SK-N-SH (cell line): ENCODE measurements at regions not wholly inside any gene's neighbourhood (a gene's known extent, or its start where the extent isn't known, plus 50 kb on each side); places are given as distances from the start of the nearest gene placed in this dataset.

Experiments used
- EP300 ChIP-seq, 2 experiments: IDR thresholded peaks; 2 replicates each; pipeline versions ENCODE4 v1.4.0 to v1.6.1; 2012; ENCODE audit warnings: borderline replicate concordance in 1 of 2, low read depth in 1 of 2, low read length in 1 of 2
- EZH2phosphoT487 ChIP-seq: fragments of 200-600 bp; sonication (generic); IDR thresholded peaks from 2 replicates; pipeline ENCODE4 v1.6.1; 2017; ENCODE audit warnings: low read depth, mixed run types, mild to moderate bottlenecking, antibody characterized with exemption, moderate library complexity, borderline replicate concordance
- FOSL2 ChIP-seq: IDR thresholded peaks from 2 replicates; pipeline ENCODE4 v1.4.0; 2012; ENCODE audit warnings: low read depth, mild to moderate bottlenecking, moderate library complexity, borderline replicate concordance
- JUND ChIP-seq: IDR thresholded peaks from 2 replicates; pipeline ENCODE4 v1.4.0; 2012
- POLR2AphosphoS5 ChIP-seq: IDR thresholded peaks from 2 replicates; pipeline ENCODE4 v1.6.1; 2012; ENCODE audit warnings: low read depth, low read length
- RAD21 ChIP-seq: IDR thresholded peaks from 2 replicates; pipeline ENCODE4 v1.6.1; 2012; ENCODE audit warnings: mild to moderate bottlenecking, low read length
- RFX5 ChIP-seq: IDR thresholded peaks from 2 replicates; pipeline ENCODE4 v1.6.1; 2012; ENCODE audit warnings: mild to moderate bottlenecking, improper control_type of control experiment, low read length
- RXRA ChIP-seq: IDR thresholded peaks from 2 replicates; pipeline ENCODE4 v1.4.0; 2012; ENCODE audit warnings: low read depth, mild to moderate bottlenecking, borderline replicate concordance
- SIN3A ChIP-seq: IDR thresholded peaks from 2 replicates; pipeline ENCODE4 v1.6.1; 2012; ENCODE audit warnings: low read depth, mild to moderate bottlenecking, low read length, moderate library complexity, borderline replicate concordance
- TF ChIP-seq, protein P1 (sequence below): fragments of 200-600 bp; sonication (generic); IDR thresholded peaks from 2 replicates; pipeline ENCODE4 v1.6.1; 2017; ENCODE audit warnings: antibody characterized with exemption, mild to moderate bottlenecking, moderate library complexity
- TF ChIP-seq, protein P2 (sequence below): IDR thresholded peaks from 2 replicates; pipeline ENCODE4 v1.4.0; 2012; ENCODE audit warnings: low read depth, borderline replicate concordance

DNA sequence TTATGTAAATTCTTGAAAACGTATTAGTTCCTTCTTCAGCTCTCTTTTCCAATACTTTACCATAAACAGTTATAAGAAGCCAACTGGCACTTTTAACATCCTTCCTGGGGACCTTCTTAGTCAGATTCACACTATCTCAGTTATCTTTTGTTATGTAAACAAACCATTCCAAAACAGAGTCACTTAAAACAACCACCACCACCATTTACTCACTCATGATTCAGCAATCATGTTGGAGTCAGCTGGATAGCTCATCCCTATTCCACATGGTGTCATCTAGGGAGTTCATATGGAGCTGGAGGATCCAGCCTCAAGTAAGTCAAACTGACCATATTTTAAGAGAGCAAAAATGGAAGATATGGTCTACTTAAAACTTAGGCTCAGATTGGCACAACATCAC is 240.3 kb upstream of the IRX3 start:
- TF ChIP-seq EZH2phosphoT487 (no peak), RXRA (no peak), SIN3A (no peak), POLR2AphosphoS5 (no peak), FOSL2 (no peak), EP300 (IDR thresholded peaks at IDR 0.05; ENCODE audit: borderline replicate concordance in 1 of 2, low read depth in 1 of 2, low read length in 1 of 2) (no peak), RFX5 (no peak), JUND (no peak), RAD21 (no peak)
- TF ChIP-seq, protein P1, sequence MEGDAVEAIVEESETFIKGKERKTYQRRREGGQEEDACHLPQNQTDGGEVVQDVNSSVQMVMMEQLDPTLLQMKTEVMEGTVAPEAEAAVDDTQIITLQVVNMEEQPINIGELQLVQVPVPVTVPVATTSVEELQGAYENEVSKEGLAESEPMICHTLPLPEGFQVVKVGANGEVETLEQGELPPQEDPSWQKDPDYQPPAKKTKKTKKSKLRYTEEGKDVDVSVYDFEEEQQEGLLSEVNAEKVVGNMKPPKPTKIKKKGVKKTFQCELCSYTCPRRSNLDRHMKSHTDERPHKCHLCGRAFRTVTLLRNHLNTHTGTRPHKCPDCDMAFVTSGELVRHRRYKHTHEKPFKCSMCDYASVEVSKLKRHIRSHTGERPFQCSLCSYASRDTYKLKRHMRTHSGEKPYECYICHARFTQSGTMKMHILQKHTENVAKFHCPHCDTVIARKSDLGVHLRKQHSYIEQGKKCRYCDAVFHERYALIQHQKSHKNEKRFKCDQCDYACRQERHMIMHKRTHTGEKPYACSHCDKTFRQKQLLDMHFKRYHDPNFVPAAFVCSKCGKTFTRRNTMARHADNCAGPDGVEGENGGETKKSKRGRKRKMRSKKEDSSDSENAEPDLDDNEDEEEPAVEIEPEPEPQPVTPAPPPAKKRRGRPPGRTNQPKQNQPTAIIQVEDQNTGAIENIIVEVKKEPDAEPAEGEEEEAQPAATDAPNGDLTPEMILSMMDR: no peak
- TF ChIP-seq, protein P2, sequence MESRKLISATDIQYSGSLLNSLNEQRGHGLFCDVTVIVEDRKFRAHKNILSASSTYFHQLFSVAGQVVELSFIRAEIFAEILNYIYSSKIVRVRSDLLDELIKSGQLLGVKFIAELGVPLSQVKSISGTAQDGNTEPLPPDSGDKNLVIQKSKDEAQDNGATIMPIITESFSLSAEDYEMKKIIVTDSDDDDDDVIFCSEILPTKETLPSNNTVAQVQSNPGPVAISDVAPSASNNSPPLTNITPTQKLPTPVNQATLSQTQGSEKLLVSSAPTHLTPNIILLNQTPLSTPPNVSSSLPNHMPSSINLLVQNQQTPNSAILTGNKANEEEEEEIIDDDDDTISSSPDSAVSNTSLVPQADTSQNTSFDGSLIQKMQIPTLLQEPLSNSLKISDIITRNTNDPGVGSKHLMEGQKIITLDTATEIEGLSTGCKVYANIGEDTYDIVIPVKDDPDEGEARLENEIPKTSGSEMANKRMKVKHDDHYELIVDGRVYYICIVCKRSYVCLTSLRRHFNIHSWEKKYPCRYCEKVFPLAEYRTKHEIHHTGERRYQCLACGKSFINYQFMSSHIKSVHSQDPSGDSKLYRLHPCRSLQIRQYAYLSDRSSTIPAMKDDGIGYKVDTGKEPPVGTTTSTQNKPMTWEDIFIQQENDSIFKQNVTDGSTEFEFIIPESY: no peak
